ENCODE measurements at regions not wholly inside any gene's neighbourhood (a gene's known extent, or its start where the extent isn't known, plus 50 kb on each side); places are given as distances from the start of the nearest gene placed in this dataset.

DNA sequence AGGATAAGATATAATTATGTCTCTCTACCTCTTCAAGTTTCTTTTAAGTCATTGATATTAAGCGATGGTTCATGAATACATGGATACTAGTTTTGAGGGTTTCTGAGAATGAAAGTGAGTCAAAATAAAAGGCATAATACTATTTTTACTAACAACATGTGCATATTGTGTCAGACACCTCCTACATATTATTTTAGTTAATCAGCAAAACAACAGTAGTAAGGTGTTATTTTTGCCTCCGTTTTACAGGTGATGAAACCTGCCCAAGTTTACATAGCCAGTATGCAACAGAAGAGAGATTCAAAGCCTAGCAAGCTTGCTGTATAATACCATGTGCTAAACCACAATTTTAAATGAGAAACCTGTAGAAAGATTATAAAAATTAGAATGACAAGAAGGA lies 544.1 kb downstream of the EPHA5 start:
- TF ChIP-seq FOXM1 (IDR thresholded peaks at IDR 0.05; ENCODE audit: borderline replicate concordance, low read depth) (no peak), CEBPB (IDR thresholded peaks at IDR 0.05) (no peak), CREB1 (IDR thresholded peaks at IDR 0.05; ENCODE audit: low read depth) (no peak), EP300 (IDR thresholded peaks at IDR 0.05; ENCODE audit: borderline replicate concordance) (no peak), YY1 (IDR thresholded peaks at IDR 0.05; ENCODE audit: low read depth) (no peak), EGR1 (IDR thresholded peaks at IDR 0.05) (no peak), RAD21 (IDR thresholded peaks at IDR 0.05; ENCODE audit: low read depth) (no peak), TAF1 (IDR thresholded peaks at IDR 0.05; ENCODE audit: low read depth) (no peak), ZBTB7A (IDR thresholded peaks at IDR 0.05; ENCODE audit: low read depth) (no peak), TEAD4 (IDR thresholded peaks at IDR 0.05) (no peak), TCF12 (IDR thresholded peaks at IDR 0.05; ENCODE audit: low read depth) (no peak), NFIC (IDR thresholded peaks at IDR 0.05) (no peak)
- TF ChIP-seq, protein P1, sequence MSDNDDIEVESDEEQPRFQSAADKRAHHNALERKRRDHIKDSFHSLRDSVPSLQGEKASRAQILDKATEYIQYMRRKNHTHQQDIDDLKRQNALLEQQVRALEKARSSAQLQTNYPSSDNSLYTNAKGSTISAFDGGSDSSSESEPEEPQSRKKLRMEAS (IDR thresholded peaks at IDR 0.05), result no peak
- TF ChIP-seq, protein P2, sequence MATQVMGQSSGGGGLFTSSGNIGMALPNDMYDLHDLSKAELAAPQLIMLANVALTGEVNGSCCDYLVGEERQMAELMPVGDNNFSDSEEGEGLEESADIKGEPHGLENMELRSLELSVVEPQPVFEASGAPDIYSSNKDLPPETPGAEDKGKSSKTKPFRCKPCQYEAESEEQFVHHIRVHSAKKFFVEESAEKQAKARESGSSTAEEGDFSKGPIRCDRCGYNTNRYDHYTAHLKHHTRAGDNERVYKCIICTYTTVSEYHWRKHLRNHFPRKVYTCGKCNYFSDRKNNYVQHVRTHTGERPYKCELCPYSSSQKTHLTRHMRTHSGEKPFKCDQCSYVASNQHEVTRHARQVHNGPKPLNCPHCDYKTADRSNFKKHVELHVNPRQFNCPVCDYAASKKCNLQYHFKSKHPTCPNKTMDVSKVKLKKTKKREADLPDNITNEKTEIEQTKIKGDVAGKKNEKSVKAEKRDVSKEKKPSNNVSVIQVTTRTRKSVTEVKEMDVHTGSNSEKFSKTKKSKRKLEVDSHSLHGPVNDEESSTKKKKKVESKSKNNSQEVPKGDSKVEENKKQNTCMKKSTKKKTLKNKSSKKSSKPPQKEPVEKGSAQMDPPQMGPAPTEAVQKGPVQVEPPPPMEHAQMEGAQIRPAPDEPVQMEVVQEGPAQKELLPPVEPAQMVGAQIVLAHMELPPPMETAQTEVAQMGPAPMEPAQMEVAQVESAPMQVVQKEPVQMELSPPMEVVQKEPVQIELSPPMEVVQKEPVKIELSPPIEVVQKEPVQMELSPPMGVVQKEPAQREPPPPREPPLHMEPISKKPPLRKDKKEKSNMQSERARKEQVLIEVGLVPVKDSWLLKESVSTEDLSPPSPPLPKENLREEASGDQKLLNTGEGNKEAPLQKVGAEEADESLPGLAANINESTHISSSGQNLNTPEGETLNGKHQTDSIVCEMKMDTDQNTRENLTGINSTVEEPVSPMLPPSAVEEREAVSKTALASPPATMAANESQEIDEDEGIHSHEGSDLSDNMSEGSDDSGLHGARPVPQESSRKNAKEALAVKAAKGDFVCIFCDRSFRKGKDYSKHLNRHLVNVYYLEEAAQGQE (IDR thresholded peaks at IDR 0.05; ENCODE audit: low read depth), result no peak
- TF ChIP-seq, protein P3, sequence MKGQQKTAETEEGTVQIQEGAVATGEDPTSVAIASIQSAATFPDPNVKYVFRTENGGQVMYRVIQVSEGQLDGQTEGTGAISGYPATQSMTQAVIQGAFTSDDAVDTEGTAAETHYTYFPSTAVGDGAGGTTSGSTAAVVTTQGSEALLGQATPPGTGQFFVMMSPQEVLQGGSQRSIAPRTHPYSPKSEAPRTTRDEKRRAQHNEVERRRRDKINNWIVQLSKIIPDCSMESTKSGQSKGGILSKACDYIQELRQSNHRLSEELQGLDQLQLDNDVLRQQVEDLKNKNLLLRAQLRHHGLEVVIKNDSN (IDR thresholded peaks at IDR 0.05), result no peak

DNA sequence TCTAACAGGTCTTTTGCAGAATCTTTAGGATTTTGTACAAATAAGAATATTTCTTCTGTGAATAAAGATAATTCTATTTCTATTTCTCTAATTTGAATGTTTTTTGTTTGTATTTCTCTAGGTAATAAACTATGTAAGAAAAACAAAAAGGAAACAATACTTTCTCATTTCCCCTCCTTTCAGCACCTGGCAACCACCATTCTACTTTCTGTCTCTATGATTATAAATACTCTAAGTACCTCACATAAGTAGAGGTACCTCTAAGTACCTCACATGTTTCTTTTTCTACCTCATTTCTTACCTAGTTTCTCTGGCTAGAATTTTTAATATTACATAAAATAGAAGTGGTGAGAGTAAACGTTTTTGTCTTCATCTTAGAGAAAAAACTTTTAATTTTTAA lies 550.0 kb downstream of the EPHA5 start:
- TF ChIP-seq TEAD4 (IDR thresholded peaks at IDR 0.05) (no peak), ZBTB7A (IDR thresholded peaks at IDR 0.05; ENCODE audit: low read depth) (no peak), RAD21 (IDR thresholded peaks at IDR 0.05; ENCODE audit: low read depth) (no peak), CEBPB (IDR thresholded peaks at IDR 0.05) (no peak), TCF12 (IDR thresholded peaks at IDR 0.05; ENCODE audit: low read depth) (no peak), TAF1 (IDR thresholded peaks at IDR 0.05; ENCODE audit: low read depth) (no peak), EGR1 (IDR thresholded peaks at IDR 0.05) (no peak), EP300 (IDR thresholded peaks at IDR 0.05; ENCODE audit: borderline replicate concordance) (no peak)
- TF ChIP-seq, protein P2 (IDR thresholded peaks at IDR 0.05; ENCODE audit: low read depth), result no peak
- TF ChIP-seq, protein P1 (IDR thresholded peaks at IDR 0.05), result no peak

DNA sequence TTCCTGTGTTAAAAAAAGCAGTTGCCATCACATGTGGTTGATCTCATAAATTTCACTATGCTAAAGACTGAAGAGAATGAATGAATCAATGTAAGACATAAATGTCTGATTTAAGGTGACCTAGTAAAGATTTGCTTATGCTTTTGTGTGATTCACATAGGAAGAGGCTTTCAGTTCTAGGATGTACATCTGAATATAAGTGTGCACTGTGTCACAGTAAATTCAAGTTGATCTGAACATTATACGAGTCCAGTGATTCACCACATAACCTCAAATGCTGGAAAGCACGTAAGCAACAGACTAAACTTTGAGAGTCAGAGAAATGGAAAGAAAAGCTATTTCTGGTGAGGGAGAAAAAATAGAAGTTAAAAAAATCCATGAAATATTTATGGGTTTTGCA lies 567.9 kb downstream of the EPHA5 start:
- TF ChIP-seq NFIC (IDR thresholded peaks at IDR 0.05) (no peak), FOXM1 (IDR thresholded peaks at IDR 0.05; ENCODE audit: borderline replicate concordance, low read depth) (no peak), TEAD4 (IDR thresholded peaks at IDR 0.05) (no peak), CEBPB (IDR thresholded peaks at IDR 0.05) (no peak), EP300 (IDR thresholded peaks at IDR 0.05; ENCODE audit: borderline replicate concordance) (no peak), EGR1 (IDR thresholded peaks at IDR 0.05) (no peak), RAD21 (IDR thresholded peaks at IDR 0.05; ENCODE audit: low read depth) (no peak), CREB1 (IDR thresholded peaks at IDR 0.05; ENCODE audit: low read depth) (no peak), YY1 (IDR thresholded peaks at IDR 0.05; ENCODE audit: low read depth) (no peak), ZBTB7A (IDR thresholded peaks at IDR 0.05; ENCODE audit: low read depth) (no peak), TAF1 (IDR thresholded peaks at IDR 0.05; ENCODE audit: low read depth) (no peak)
- TF ChIP-seq, protein P3 (IDR thresholded peaks at IDR 0.05), result no peak
- TF ChIP-seq, protein P1 (IDR thresholded peaks at IDR 0.05), result no peak
- TF ChIP-seq, protein P2 (IDR thresholded peaks at IDR 0.05; ENCODE audit: low read depth), result no peak

DNA sequence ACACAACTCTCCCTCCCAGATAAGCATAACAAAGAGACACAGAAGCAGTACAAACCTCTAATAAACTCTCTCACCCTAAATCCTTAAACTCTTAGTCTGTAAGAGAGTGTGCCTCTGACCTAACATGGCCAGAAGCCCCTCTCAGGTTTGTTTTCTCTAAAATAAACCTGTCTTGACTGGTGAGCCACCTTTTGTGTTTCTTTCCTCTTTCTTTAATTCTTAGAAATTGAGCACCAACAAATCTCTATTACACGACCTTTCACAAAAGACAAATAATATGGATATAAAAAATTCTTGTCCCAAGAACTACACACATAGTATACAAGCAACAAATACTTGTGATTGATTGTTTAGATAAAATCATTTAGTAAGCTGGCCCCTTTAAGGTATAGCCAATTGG lies 573.7 kb downstream of the EPHA5 start:
- TF ChIP-seq FOXM1 (IDR thresholded peaks at IDR 0.05; ENCODE audit: borderline replicate concordance, low read depth) (no peak), ZBTB7A (IDR thresholded peaks at IDR 0.05; ENCODE audit: low read depth) (no peak), RAD21 (IDR thresholded peaks at IDR 0.05; ENCODE audit: low read depth) (no peak), EGR1 (IDR thresholded peaks at IDR 0.05) (no peak), TEAD4 (IDR thresholded peaks at IDR 0.05) (no peak), TCF12 (IDR thresholded peaks at IDR 0.05; ENCODE audit: low read depth) (no peak), CEBPB (IDR thresholded peaks at IDR 0.05) (no peak), NFIC (IDR thresholded peaks at IDR 0.05) (no peak), CREB1 (IDR thresholded peaks at IDR 0.05; ENCODE audit: low read depth) (no peak), EP300 (IDR thresholded peaks at IDR 0.05; ENCODE audit: borderline replicate concordance) (no peak), YY1 (IDR thresholded peaks at IDR 0.05; ENCODE audit: low read depth) (no peak)
- TF ChIP-seq, protein P1 (IDR thresholded peaks at IDR 0.05), result no peak
- TF ChIP-seq, protein P3 (IDR thresholded peaks at IDR 0.05), result no peak
- TF ChIP-seq, protein P2 (IDR thresholded peaks at IDR 0.05; ENCODE audit: low read depth), result no peak
